22Rv1 (cell line): ENCODE measurements at regions not wholly inside any gene's neighbourhood (a gene's known extent, or its start where the extent isn't known, plus 50 kb on each side); places are given as distances from the start of the nearest gene placed in this dataset.

Source experiments
- H3K27ac ChIP-seq: fragments of 450-650 bp; 2 replicates; pipeline ENCODE4 v1.5.1; 2017
- ZFX ChIP-seq: fragments of 450-650 bp; IDR thresholded peaks from 2 replicates; pipeline ENCODE4 v1.6.1; 2017; ENCODE audit warnings: antibody characterized with exemption, borderline replicate concordance
- TF ChIP-seq, protein P1 (sequence below): fragments of 450-650 bp; IDR thresholded peaks from 2 replicates; pipeline ENCODE4 v1.5.1; 2017; ENCODE audit warnings: mild to moderate bottlenecking

DNA sequence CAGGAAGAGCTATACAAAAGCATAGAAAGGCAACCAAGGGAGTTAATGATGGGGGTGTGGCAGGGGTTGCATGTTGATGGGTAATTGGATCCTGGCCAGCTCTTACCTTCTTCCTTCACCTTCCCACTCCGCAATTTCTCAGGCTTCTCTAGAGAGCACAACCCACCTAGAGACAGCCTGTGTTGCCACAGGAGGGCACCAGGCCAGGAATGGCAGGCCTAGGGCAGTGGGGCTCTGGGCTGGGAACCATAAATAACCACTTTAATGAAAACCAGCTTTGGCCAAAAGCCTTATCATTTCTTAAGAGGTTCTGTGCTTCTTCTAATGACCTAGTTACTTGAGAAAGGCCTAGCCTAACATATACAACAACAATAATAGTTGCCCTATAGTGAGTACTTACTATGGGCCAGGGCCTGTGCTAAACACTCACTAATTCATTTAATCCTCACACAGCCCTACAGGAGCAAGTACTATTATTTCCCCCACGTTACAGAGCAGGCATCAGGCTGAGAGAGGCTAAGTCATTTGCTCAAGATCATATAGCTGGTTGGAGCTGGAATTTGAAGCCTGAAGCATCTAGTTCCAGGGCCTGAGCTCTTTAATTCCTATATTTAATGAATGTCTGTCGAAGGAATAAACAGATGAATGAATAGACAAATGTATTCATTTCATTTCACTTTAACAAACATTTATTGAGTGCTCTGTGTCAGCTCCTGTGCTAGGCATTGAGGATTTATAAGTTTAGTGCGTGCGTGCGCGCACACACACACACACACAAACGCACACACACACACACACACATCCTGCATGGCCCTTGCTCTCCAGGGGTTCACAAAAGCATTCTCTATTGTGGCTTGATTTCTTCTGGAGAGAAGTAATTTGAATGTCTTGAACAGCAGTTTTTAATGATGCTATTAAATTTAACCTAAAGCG lies 66.8 kb downstream of the RTL9 start:
- no peak overlapping the region for H3K27ac ChIP-seq
- TF ChIP-seq, protein P1, sequence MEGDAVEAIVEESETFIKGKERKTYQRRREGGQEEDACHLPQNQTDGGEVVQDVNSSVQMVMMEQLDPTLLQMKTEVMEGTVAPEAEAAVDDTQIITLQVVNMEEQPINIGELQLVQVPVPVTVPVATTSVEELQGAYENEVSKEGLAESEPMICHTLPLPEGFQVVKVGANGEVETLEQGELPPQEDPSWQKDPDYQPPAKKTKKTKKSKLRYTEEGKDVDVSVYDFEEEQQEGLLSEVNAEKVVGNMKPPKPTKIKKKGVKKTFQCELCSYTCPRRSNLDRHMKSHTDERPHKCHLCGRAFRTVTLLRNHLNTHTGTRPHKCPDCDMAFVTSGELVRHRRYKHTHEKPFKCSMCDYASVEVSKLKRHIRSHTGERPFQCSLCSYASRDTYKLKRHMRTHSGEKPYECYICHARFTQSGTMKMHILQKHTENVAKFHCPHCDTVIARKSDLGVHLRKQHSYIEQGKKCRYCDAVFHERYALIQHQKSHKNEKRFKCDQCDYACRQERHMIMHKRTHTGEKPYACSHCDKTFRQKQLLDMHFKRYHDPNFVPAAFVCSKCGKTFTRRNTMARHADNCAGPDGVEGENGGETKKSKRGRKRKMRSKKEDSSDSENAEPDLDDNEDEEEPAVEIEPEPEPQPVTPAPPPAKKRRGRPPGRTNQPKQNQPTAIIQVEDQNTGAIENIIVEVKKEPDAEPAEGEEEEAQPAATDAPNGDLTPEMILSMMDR, result no peak
- no peak for TF ChIP-seq ZFX

DNA sequence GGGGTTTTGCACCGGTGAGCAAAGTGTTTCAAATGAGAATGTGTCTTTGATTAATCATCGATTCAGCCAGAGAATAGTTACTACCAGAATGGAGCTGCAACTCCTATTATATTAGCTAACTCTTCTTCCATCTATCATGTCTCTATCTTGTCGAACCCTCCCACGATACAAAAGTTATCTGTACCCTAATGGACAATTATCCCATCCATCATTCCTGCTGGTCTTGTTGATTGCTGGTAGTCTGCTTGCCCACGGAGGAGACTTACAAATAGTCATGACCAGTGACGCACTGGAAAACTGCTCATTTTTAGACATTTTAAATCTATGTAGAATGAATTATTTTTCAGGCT lies 67.5 kb downstream of the RTL9 start:
- TF ChIP-seq, protein P1, result no peak
- TF ChIP-seq ZFX, result no peak

DNA sequence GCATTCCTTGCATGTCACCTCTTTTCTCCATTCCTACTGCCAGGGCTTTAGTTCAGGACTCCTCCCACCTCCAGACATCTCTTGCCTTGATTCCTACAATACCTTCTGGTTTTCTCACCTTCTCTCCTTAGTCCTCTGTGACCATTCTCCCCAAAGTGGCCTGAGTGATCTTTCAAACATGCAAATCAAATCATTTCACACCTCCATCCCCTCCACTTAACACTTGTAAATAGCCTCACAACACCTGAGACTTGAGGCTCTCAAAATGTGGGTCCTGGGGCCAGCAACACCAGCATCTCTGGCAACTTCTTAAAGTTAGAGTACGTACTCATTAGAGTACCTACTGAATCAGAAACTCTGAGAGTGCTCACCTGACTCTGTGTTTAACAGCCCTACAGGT lies 68.4 kb downstream of the RTL9 start:
- TF ChIP-seq, protein P1, result no peak
- no peak for TF ChIP-seq ZFX

More for the DNA sequence above, 67.5 kb downstream of the RTL9 start:
- H3K27ac ChIP-seq, result no peak overlapping the region

DNA sequence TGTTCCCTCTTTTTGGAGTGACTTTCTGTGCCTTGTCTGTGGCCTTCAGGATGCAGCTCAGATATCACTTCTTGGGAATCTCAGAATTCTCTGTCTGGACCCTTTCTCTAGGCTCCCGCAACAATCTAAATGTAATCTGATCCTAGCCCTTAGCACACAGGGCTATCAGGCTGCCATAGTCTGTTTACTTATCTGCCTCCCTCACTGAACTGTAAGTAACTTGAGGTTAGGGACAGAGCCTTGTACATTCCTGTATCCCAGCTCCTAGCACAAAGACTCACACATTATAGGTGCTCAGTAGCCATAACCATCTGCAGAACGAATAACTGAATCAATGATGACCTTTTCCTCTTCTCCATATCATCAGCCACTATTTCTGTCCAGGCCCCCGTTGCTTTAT lies 69.5 kb downstream of the RTL9 start:
- H3K27ac ChIP-seq, result no peak overlapping the region
- TF ChIP-seq, protein P1, result no peak
- TF ChIP-seq ZFX, result no peak

More for the DNA sequence above, 68.4 kb downstream of the RTL9 start:
- no peak overlapping the region for H3K27ac ChIP-seq

DNA sequence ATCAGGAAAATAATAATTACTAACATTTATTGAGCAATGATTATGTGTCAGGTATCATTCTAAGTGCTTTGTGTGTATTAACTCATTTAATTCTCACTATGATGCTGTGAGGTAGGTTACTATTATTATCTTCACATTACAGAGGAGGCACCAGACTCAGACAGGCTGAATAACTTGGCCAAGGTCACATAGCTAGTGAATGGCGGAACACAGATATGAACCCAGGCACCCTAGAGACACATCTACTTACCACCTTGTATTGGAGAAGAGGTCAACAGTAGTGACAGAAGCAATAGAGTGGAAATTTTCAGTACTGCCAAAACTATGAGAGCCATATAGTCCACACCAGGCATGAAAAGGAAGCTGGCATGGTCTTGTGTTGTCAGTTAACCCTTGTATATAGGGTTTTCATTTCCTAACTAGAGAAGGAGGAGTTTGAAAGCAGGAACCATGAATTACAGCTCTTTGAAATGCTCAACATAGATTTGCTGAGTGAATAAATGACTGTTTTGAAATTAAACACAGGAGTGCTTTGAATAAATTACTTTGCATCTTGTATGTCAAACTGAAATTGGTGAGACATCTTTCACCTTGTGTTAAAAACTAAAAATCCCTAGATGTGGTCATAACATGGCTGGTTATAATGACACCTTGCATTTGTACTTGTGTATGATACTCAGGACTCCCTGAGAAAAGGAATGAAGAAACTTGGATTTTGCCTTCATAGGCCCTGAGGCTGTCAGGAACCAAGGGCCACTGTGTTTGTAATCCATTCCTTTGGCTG lies 71.8 kb downstream of the RTL9 start:
- H3K27ac ChIP-seq, result no peak overlapping the region
- TF ChIP-seq ZFX, result no peak
- TF ChIP-seq, protein P1, result no peak

DNA sequence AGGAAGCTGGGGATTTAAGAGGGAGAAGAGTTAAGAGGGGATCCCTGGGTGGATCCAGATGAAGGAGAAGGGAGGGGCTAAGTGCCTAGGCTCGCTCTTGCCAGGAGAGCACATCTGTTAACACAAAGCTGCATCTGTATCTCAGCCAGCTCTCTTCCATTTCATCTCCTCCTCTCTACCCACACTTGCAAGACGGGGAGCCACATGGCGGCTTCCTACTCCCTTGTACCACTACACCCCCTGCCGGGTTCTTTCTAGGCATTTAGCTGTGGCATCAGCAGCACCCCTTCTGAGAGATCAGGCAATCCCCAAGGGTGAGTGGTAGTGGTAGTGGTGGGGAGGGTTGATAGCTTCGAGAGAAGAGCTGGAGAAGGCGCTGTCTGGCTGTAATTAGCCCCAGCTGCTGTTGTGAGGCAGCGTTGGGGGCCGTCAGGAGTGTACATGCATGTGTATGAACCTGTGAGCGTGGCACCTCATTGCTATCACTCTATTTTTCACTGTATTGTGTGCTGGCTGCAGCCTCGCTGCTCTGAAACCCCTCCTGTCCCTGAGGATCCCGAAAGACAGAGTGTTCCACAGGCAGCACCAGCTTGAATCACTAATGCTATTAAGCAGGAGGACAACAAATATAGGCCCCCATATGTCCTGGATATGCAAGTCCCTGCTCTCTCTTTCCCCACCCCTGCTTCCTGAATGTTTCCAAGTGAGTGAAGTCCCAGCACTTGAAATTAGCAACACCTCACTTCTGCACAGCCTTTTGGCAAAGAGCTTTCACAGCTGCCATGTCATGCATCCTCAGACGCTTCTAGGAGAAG lies 73.7 kb downstream of the RTL9 start:
- H3K27ac ChIP-seq, result no peak overlapping the region
- TF ChIP-seq ZFX, result no peak
- TF ChIP-seq, protein P1, result no peak
